RWPE1 (cell line): ENCODE measurements at regions not wholly inside any gene's neighbourhood (a gene's known extent, or its start where the extent isn't known, plus 50 kb on each side); places are given as distances from the start of the nearest gene placed in this dataset.
A peak's percentile ranks its signal among the peaks of the same experiment; 100 is the strongest.
"Not testable (repeated sequence)": the region's sequence is repeated elsewhere in the genome, so short reads cannot be mapped to it uniquely, and the experiment has no call there.

ENCODE experiments used
- CTCF ChIA-PET: fragments of 350-600 bp; sonication (Branson Sonifier 250); formaldehyde crosslinking; extraction: SDS; loops from one replicate; lab custom pipeline; 2021; lab: Yijun Ruan, JAX
- POLR2A ChIA-PET: fragments of 400-600 bp; formaldehyde crosslinking; extraction: SDS; loops from one replicate; lab custom pipeline; 2020; ENCODE audit warnings: antibody characterized with exemption; ENCODE audit not compliant: low non-redundant PET; lab: Yijun Ruan, JAX
- DNase-seq: peaks from one replicate; pipeline ENCODE4 v3.0.0; 2012; ENCODE audit warnings: low spot score
- H3K27ac ChIP-seq: fragments of 450-650 bp; 2 replicates; pipeline ENCODE4 v1.5.1; 2017
- CTCF ChIP-seq: fragments of 450-650 bp; conservative IDR thresholded peaks from 2 replicates; pipeline ENCODE4 v1.5.1; 2017; ENCODE audit warnings: low read depth, mild to moderate bottlenecking

DNA sequence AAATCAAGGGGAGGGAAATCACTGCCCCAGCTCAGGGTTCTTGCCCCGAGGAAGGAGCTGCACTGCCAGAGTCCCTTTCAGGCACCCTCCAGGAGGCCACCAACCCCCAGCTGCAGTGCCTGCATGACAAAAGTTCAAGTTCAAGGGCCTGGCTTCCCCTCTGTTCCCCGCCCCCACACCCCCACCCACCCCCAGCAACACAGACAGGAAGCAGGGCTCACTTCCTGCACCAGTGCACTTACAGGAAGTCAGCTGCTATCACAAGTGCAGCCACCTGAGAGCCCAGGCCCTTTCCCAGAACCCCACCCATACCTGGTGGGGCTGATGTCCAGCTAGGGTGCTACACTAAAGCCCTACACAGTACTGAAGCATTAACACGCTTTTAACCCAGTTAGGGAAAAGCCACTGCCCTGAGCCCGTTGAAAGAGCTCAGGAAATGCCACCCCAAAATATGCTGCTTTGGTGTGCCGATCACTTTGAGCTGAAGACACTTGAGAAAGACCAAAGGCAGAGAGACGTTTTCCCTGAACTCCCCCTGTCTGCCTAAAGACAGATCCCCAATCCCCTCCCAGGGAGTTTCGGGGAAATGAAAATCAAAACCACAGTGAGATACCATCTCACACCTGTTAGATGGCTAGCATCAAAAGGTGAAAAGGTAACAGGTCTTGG lies 109.9 kb upstream of the CAB39 start:
- no peak for TF ChIP-seq CTCF
- ChIA-PET CTCF (no interaction called here), POLR2A (no interaction called here)
- H3K27ac ChIP-seq, result no peak overlapping the region
- no peak for DNase-seq

DNA sequence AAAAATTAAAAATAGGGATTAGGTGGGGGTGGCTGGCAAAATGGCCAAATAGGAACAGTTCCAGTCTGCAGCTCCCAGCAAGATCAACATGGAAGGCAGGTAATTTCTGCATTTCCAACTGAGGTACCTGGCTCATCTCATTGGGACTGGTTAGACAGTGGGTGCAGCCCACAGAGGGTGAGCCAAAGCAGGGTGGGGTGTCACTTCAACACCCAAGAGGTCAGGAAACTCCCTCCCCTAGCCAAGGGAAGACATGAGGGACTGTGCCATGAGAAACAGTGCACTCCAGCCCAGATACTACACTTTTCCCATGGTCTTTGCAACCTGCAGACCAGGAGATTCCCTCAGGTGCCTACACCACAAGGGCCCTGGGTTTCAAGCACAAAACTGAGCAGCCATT lies 109.3 kb upstream of the CAB39 start:
- POLR2A ChIA-PET, DNase-seq, CTCF ChIA-PET, H3K27ac ChIP-seq: not testable (repeated sequence)

GRCh38 chr2:230604158-230604557 lies 108.5 kb upstream of the CAB39 start:
- POLR2A ChIA-PET, H3K27ac ChIP-seq, DNase-seq, CTCF ChIA-PET: not testable (repeated sequence)

DNA sequence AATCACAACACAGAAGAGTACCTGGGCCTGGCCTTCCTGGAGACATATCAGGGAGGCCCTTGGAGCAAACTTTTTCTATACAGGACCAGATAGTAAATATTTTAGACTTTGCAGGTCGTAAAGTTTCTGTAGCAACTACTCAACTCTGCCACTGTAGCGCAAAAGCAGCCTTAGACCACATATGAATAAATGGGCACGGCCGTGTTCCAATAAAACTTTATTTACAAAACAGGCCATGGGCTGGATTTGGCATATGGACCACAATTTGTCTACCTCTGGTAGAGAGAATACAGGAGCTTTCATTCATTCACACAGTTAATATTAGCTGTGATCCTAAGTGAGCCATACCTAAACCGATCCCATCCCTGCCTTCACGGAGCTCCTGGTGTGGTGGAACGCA lies 98.6 kb upstream of the CAB39 start:
- no peak for TF ChIP-seq CTCF
- CTCF ChIA-PET, result no interaction called here
- no peak overlapping the region for H3K27ac ChIP-seq
- DNase-seq, result no peak
- POLR2A ChIA-PET, result no interaction called here

GRCh38 chr2:230614913-230615332 lies 97.7 kb upstream of the CAB39 start:
- CTCF ChIA-PET, result interaction anchor here (0.7 kb wide), 1 partner anchor 116 kb away, joined by 5 read pairs; no protein-coding TSS in a partner anchor

DNA sequence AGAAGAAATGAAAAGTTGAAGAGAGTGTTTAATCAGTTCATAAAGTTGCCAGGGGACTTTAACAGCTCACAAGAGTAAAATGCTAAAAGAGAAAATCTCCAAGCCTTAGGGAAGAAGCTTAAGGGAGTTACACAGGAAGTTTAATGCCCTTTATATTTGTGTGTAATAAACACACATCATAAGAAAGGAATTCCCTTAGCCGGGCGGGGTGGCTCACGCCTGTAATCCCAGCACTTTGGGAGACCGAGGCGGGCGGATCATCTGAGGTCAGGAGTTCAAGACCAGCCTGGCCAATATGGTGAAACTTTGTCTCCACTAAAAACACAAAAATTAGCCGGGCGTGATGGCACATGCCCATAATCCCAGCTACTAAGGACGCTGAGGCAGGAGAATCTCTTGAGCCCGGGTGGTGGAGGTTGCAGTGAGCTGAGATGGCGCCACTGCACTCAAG lies 95.4 kb upstream of the CAB39 start:
- peak; percentile 79 for DNase-seq
- POLR2A ChIA-PET, result not testable (repeated sequence)
- CTCF ChIA-PET, result interaction anchor here (0.6 to 0.7 kb wide), 2 partner anchors 348 to 399 kb away, joined by 3 read pairs; no protein-coding TSS in a partner anchor
- peak overlapping the region; percentile 75 for H3K27ac ChIP-seq

More at GRCh38 chr2:230614913-230615332, 97.7 kb upstream of the CAB39 start:
- POLR2A ChIA-PET, result interaction anchor here (0.6 kb wide), 1 partner anchor 205 kb away, joined by 3 read pairs; no protein-coding TSS in a partner anchor
- no peak for TF ChIP-seq CTCF
- no peak overlapping the region for H3K27ac ChIP-seq
- DNase-seq, result no peak

DNA sequence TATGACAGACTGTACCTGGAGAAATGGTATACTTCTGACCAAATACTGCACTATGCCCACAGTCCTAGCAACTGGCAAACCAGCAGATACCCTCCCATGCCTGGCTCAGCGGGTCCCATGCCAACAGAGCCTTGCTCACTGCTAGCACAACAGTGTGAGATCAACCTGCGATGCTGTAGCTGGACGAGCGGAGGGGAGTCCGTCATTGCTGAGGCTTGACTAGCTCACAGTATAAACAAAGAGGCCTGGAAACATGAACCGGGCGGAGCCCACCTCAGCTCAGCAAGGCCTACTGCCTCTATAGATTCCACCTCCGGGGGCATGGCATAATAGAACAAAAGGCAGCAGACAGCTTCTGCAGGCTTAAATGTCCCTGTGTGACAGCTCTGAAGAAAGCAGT lies 93.2 kb upstream of the CAB39 start:
- no peak for DNase-seq
- H3K27ac ChIP-seq, result no peak overlapping the region
- TF ChIP-seq CTCF, result no peak
- CTCF ChIA-PET, result interaction anchor here (0.6 kb wide), 1 partner anchor 11 kb away, joined by 3 read pairs; no protein-coding TSS in a partner anchor
- POLR2A ChIA-PET, result no interaction called here

GRCh38 chr2:230625220-230625619 lies 87.4 kb upstream of the CAB39 start:
- POLR2A ChIA-PET, H3K27ac ChIP-seq, DNase-seq: not testable (repeated sequence)
- CTCF ChIA-PET, result interaction anchor here (0.6 kb wide), 1 partner anchor 404 kb away, joined by 4 read pairs; no protein-coding TSS in a partner anchor

DNA sequence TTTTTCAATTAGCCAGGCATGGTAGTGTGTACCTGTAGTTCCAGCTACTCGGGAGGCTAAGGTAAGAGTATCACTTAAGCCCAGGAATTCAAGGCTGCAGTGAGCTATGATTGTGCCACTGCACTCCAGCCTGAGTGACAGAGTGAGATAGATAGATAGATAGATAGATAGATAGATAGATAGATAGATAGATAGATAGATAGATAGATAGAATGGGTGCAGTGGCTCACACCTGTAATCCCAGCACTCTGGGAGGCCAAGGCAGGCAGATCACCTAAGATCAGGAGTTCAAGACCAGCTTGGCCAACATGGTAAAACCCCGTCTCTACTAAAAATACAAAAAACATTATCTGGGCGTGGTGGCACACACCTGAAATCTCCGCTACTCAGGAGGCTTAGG lies 85.6 kb upstream of the CAB39 start:
- CTCF ChIA-PET, DNase-seq, POLR2A ChIA-PET, H3K27ac ChIP-seq: not testable (repeated sequence)
